HepG2 (cell line): ENCODE measurements at regions not wholly inside any gene's neighbourhood (a gene's known extent, or its start where the extent isn't known, plus 50 kb on each side); places are given as distances from the start of the nearest gene placed in this dataset.

Source experiments
- ATAC-seq: fragments of 200-7000 bp; cut with Tn5 transposase; 3 replicates; pipeline ENCODE4 v1.9.1; 2020; ENCODE audit warnings: mild to moderate bottlenecking, moderate library complexity
- BruUV-seq: library from RNA; stranded (reverse); fragments of 400-500 nt; replicated peaks from 2 replicates; lab custom pipeline; 2021; lab: Mats Ljungman, UMichigan
- CTCF ChIA-PET: fragments of 300-600 bp; formaldehyde crosslinking; extraction: SDS; loops from one replicate; lab custom pipeline; 2021; ENCODE audit warnings: low total read pairs, inconsistent platforms, low intra/inter-chr PET ratio; lab: Yijun Ruan, JAX
- POLR2A ChIA-PET: fragments of 350-600 bp; sonication (Branson Sonifier 250); formaldehyde crosslinking; loops from one replicate; lab custom pipeline; 2020; ENCODE audit warnings: antibody characterized with exemption, inconsistent platforms; lab: Yijun Ruan, JAX
- DNase-seq: peaks from one replicate; pipeline ENCODE4 v3.0.0-alpha.2; 2015; ENCODE audit warnings: low spot score
- FAIRE-seq: peaks from 3 replicates; lab custom pipeline; 2011; peaks lifted over from hg19 to GRCh38; lab: Jason Lieb, UNC
- H2AFZ ChIP-seq: one replicate; pipeline ENCODE4 v1.6.1; 2011; ENCODE audit warnings: low read length, inconsistent platforms
- H3K27ac ChIP-seq: fragments of 300-600 bp; 3 replicates; pipeline ENCODE4 v1.8.0; 2011; ENCODE audit warnings: mixed run types, mild to moderate bottlenecking, mixed read lengths, low read length, inconsistent platforms; ENCODE audit not compliant: insufficient read depth; ENCODE audit errors: extremely low read length
- H3K27me3 ChIP-seq, 2 experiments: fragments of 200-600 bp in 1 of 2; 2 replicates in 1 of 2; 3 replicates in 1 of 2; pipeline versions ENCODE4 v1.6.0 to v1.8.0; 2011; ENCODE audit warnings: low read length in 2 of 2, mild to moderate bottlenecking in 2 of 2, moderate library complexity in 2 of 2, inconsistent platforms in 1 of 2; ENCODE audit not compliant: insufficient read depth in 2 of 2, control insufficient read depth in 1 of 2
- H3K36me3 ChIP-seq, 2 experiments: fragments of 200-600 bp in 1 of 2; replicated peaks in 1 of 2; 2 replicates in 1 of 2; 3 replicates in 1 of 2; pipeline versions ENCODE4 v1.5.1 to v1.8.0; 2011; ENCODE audit warnings: low read length in 2 of 2, inconsistent platforms in 1 of 2; ENCODE audit not compliant: insufficient read depth in 2 of 2, control insufficient read depth in 1 of 2
- H3K4me1 ChIP-seq: 2 replicates; pipeline ENCODE4 v1.5.1; 2012; ENCODE audit warnings: low read length, inconsistent platforms; ENCODE audit not compliant: insufficient read depth
- H3K4me2 ChIP-seq: 2 replicates; pipeline ENCODE4 v1.6.0; 2011; ENCODE audit warnings: low read depth, low read length, inconsistent platforms
- H3K4me3 ChIP-seq, 3 experiments: fragments of 200-600 bp in 1 of 3; sonication (generic), shearing (Covaris generic) in 1 of 3; replicated peaks in 1 of 3; 2 replicates each; pipeline ENCODE4 v1.5.1; 2011 to 2016; ENCODE audit warnings: low read length in 3 of 3, inconsistent platforms in 2 of 3, low read depth in 2 of 3, mild to moderate bottlenecking in 2 of 3, control low read depth in 1 of 3, mixed read lengths in 1 of 3; ENCODE audit not compliant: insufficient read depth in 1 of 3
- H3K79me2 ChIP-seq: one replicate; pipeline ENCODE4 v1.6.1; 2011; ENCODE audit warnings: low read length, inconsistent platforms; ENCODE audit not compliant: insufficient read depth
- H3K9ac ChIP-seq: 2 replicates; pipeline ENCODE4 v1.6.0; 2011; ENCODE audit warnings: mild to moderate bottlenecking, low read depth, low read length, inconsistent platforms; ENCODE audit not compliant: insufficient read depth
- H3K9me3 ChIP-seq: 2 replicates; pipeline ENCODE4 v1.5.1; 2012; ENCODE audit warnings: mild to moderate bottlenecking, low read length
- H4K20me1 ChIP-seq: 2 replicates; pipeline ENCODE4 v1.6.0; 2011; ENCODE audit warnings: inconsistent platforms, mild to moderate bottlenecking, low read length, moderate library complexity; ENCODE audit not compliant: insufficient read depth
- AHDC1 ChIP-seq: sonication (generic); formaldehyde crosslinking; IDR thresholded peaks from 2 replicates; pipeline ENCODE4 v1.5.1; 2020; ENCODE audit warnings: mild to moderate bottlenecking, missing genetic modification reagents, borderline replicate concordance
- ASH2L ChIP-seq: fragments of 300-600, 200-600 bp; sonication (generic); IDR thresholded peaks from 2 replicates; pipeline ENCODE4 v1.7.0; 2017; ENCODE audit warnings: low read depth, mild to moderate bottlenecking, moderate library complexity, mixed read lengths, low read length; ENCODE audit not compliant: insufficient read length
- ATAD3A ChIP-seq: sonication (generic); formaldehyde crosslinking; IDR thresholded peaks from 2 replicates; pipeline ENCODE4 v1.4.0; 2020; ENCODE audit warnings: missing genetic modification reagents
- CAMTA2 ChIP-seq: sonication (generic); formaldehyde crosslinking; IDR thresholded peaks from 2 replicates; pipeline ENCODE4 v1.4.0; 2020; ENCODE audit warnings: mild to moderate bottlenecking, missing genetic modification reagents, borderline replicate concordance
- CHD4 ChIP-seq: fragments of 200-600 bp; sonication (generic); IDR thresholded peaks from 2 replicates; pipeline ENCODE4 v1.7.0; 2017; ENCODE audit warnings: mild to moderate bottlenecking, low read length, borderline replicate concordance
- FOXA3 ChIP-seq: IDR thresholded peaks from 2 replicates; pipeline ENCODE4 v1.6.1; 2016; ENCODE audit warnings: missing genetic modification reagents, missing compliant biosample characterization
- HNF4A ChIP-seq: sonication (generic); formaldehyde crosslinking; IDR thresholded peaks from 2 replicates; pipeline ENCODE4 v1.4.0; 2020; ENCODE audit warnings: missing genetic modification reagents
- NFIB ChIP-seq: sonication (generic); formaldehyde crosslinking; IDR thresholded peaks from 2 replicates; pipeline ENCODE4 v1.9.0; 2021; ENCODE audit warnings: missing genetic modification reagents, mild to moderate bottlenecking, borderline replicate concordance
- NR2F1 ChIP-seq, 2 experiments: fragments of 450-650 bp in 1 of 2; formaldehyde crosslinking in 1 of 2; IDR thresholded peaks; 2 replicates each; pipeline versions ENCODE4 v1.5.0 to v1.6.1; 2016 to 2020; ENCODE audit warnings: mild to moderate bottlenecking in 1 of 2, missing compliant biosample characterization in 1 of 2, missing genetic modification reagents in 1 of 2, moderate library complexity in 1 of 2
- ONECUT2 ChIP-seq: sonication (generic); formaldehyde crosslinking; IDR thresholded peaks from 2 replicates; pipeline ENCODE4 v1.4.0; 2020; ENCODE audit warnings: missing genetic modification reagents
- PPARG ChIP-seq: conservative IDR thresholded peaks from 2 replicates; pipeline ENCODE4 v1.6.1; 2016; ENCODE audit warnings: missing biosample characterization, missing genetic modification reagents
- SOX6 ChIP-seq, 2 experiments: fragments of 450-650 bp in 1 of 2; sonication (generic) in 1 of 2; formaldehyde crosslinking in 1 of 2; IDR thresholded peaks; 2 replicates each; pipeline versions ENCODE4 v1.4.0 to v1.6.1; 2017 to 2020; ENCODE audit warnings: antibody characterized with exemption in 1 of 2, mild to moderate bottlenecking in 1 of 2, missing genetic modification reagents in 1 of 2
- TBL1XR1 ChIP-seq: fragments of 150-350 bp; IDR thresholded peaks from 2 replicates; pipeline ENCODE4 v1.6.1; 2014; ENCODE audit warnings: borderline replicate concordance, low read length; ENCODE audit not compliant: partially characterized antibody
- ZFX ChIP-seq: sonication (generic); formaldehyde crosslinking; IDR thresholded peaks from 2 replicates; pipeline ENCODE4 v1.4.0; 2020; ENCODE audit warnings: mild to moderate bottlenecking, low read depth, missing genetic modification reagents, moderate library complexity
- ZMYM2 ChIP-seq: sonication (generic); formaldehyde crosslinking; IDR thresholded peaks from 2 replicates; pipeline ENCODE4 v1.8.0; 2022; ENCODE audit warnings: mild to moderate bottlenecking, missing genetic modification reagents
- ZNF317 ChIP-seq: sonication (generic); formaldehyde crosslinking; IDR thresholded peaks from 2 replicates; pipeline ENCODE4 v1.5.0; 2020; ENCODE audit warnings: mild to moderate bottlenecking, missing genetic modification reagents
- ZNF670 ChIP-seq: sonication (generic); formaldehyde crosslinking; IDR thresholded peaks from 2 replicates; pipeline ENCODE4 v1.8.0; 2022; ENCODE audit warnings: mild to moderate bottlenecking, missing genetic modification reagents, borderline replicate concordance
- ZSCAN9 ChIP-seq: IDR thresholded peaks from 2 replicates; pipeline ENCODE4 v1.6.1; 2016; ENCODE audit warnings: borderline replicate concordance
- whole genome bisulfite sequencing: methylation state at CpG from one replicate; pipeline ENCODE4 v1.1.6; 2017; ENCODE audit warnings: low lambda C conversion rate; 5-methylcytosine and 5-hydroxymethylcytosine counted together
- in situ Hi-C: cut with HindIII; loops from 2 replicates; pipeline ENCODE4 v1.10.0; 2017; ENCODE audit warnings: low pct_unique_long_range_greater_than_20kb; ENCODE audit not compliant: extremely low pct_ligation_motif_present
- intact Hi-C: fragments of 100-400 bp; cut with micrococcal nuclease; formaldehyde crosslinking; loops from one replicate; pipeline ENCODE4 v1.10.0; 2022; ENCODE audit not compliant: unreplicated experiment

GRCh38 chr10:115029452-115030375 lies 63.5 kb upstream of the ATRNL1 start:
- DNase-seq (peak; percentile 18), ATAC-seq (peak; percentile 89), FAIRE-seq (no peak)
- Histone ChIP-seq H3K27me3 (no peaks in the 10 kb centered on the region; a peak in 1 of 5 replicates), H3K79me2 (no peaks in the 10 kb centered on the region), H3K36me3 (no peaks in the 10 kb centered on the region), H3K4me1 (peaks cover 20% of the 10 kb centered on the region), H2AFZ (no peak overlapping the region), H4K20me1 (no peaks in the 10 kb centered on the region), H3K27ac (peak overlapping the region; percentile 38), H3K9me3 (no peaks in the 10 kb centered on the region), H3K4me3 (no peak overlapping the region), H3K9ac (no peak overlapping the region), H3K4me2 (peak overlapping the region; percentile 47)
- in situ Hi-C loops (no loop called here), intact Hi-C loops (loop anchor here (5.0 kb wide), 1 partner anchor 63 kb away; the partner anchor contains the start of gene ATRNL1)
- no TSS peak for BruUV-seq
- ChIA-PET POLR2A (interaction anchor here (1.4 kb wide), 1 partner anchor 92 kb away, joined by 5 read pairs; the partner anchor contains the start of gene TRUB1), CTCF (no interaction called here)
- WGBS, result 6% methylated on average over 8 of the region's 8 CpGs
- TF ChIP-seq ZNF670 (CRISPR knock-in tag) (0 out of 2 replicates have a peak, but pooled peaks have one; percentile 41), HNF4A (CRISPR knock-in tag) (peak; percentile 78), TBL1XR1 (no peak), CHD4 (no peak), ONECUT2 (CRISPR knock-in tag) (peak; percentile 77; the same call in 1 of the 2 replicates), PPARG (no peak), AHDC1 (CRISPR knock-in tag) (peak; percentile 34; the same call in 1 of the 2 replicates), CAMTA2 (CRISPR knock-in tag) (no peak), ASH2L (peak; percentile 81), FOXA3 (CRISPR knock-in tag) (peak; percentile 44; the same call in 1 of the 2 replicates), ATAD3A (CRISPR knock-in tag) (no peak), ZNF317 (CRISPR knock-in tag) (no peak), ZSCAN9 (no peak), NFIB (no peak), ZFX (peak; percentile 33; the same call in 1 of the 2 replicates), NR2F1 (CRISPR knock-in tag; IDR thresholded peaks at IDR 0.05) (no peak), SOX6 (IDR thresholded peaks at IDR 0.05) (no peak), SOX6 (CRISPR knock-in tag; IDR thresholded peaks at IDR 0.05) (peak; percentile 35; the same call in 1 of the 2 replicates), ZMYM2 (CRISPR knock-in tag) (0 out of 2 replicates have a peak, but pooled peaks have one; percentile 43)
